ENCODE measurements at regions not wholly inside any gene's neighbourhood (a gene's known extent, or its start where the extent isn't known, plus 50 kb on each side); places are given as distances from the start of the nearest gene placed in this dataset.

DNA sequence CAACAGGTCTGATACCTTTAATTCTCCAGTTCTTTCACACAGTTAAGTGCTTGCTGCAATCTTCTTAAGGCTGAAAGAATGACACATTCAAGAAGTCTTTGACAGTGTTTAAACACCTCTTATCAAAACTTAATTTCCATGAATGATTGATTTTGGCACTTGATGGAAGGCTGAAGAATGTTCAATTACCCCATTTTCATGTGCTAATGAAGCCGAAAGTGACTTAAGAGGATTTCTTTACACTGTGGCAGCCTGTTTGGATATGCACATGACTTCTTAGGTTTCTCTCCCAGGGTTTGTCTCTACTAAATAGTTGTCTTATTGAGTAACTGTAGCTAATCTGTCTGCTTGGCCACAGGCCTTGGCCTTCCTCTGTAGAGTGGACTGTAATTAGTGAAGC, 81.1 kb upstream of the PRDM1 start:
- TF ChIP-seq, protein P1, sequence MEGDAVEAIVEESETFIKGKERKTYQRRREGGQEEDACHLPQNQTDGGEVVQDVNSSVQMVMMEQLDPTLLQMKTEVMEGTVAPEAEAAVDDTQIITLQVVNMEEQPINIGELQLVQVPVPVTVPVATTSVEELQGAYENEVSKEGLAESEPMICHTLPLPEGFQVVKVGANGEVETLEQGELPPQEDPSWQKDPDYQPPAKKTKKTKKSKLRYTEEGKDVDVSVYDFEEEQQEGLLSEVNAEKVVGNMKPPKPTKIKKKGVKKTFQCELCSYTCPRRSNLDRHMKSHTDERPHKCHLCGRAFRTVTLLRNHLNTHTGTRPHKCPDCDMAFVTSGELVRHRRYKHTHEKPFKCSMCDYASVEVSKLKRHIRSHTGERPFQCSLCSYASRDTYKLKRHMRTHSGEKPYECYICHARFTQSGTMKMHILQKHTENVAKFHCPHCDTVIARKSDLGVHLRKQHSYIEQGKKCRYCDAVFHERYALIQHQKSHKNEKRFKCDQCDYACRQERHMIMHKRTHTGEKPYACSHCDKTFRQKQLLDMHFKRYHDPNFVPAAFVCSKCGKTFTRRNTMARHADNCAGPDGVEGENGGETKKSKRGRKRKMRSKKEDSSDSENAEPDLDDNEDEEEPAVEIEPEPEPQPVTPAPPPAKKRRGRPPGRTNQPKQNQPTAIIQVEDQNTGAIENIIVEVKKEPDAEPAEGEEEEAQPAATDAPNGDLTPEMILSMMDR (IDR thresholded peaks at IDR 0.05), result no peak
- no peak for TF ChIP-seq MAFK (IDR thresholded peaks at IDR 0.05; ENCODE audit: partially characterized antibody)
- no peak for TF ChIP-seq CEBPB (IDR thresholded peaks at IDR 0.05)
- TF ChIP-seq PHF8 (IDR thresholded peaks at IDR 0.05; ENCODE audit: borderline replicate concordance, low read depth), result no peak
- no peak for TF ChIP-seq TP53 (CRISPR knock-in tag; IDR thresholded peaks at IDR 0.05)
- no peak for TF ChIP-seq EP300 (IDR thresholded peaks at IDR 0.05)
- TF ChIP-seq RARB (CRISPR knock-in tag; IDR thresholded peaks at IDR 0.05), result no peak
- no peak for TF ChIP-seq POLR2A (IDR thresholded peaks at IDR 0.05; ENCODE audit: low read length)
